Hindlimb muscle (tissue), 1 donor: ENCODE measurements at regions not wholly inside any gene's neighbourhood (a gene's known extent, or its start where the extent isn't known, plus 50 kb on each side); places are given as distances from the start of the nearest gene placed in this dataset.

Experiments used
- DNase-seq: peaks from one replicate; pipeline ENCODE4 v3.0.0-alpha.2; 2013

DNA sequence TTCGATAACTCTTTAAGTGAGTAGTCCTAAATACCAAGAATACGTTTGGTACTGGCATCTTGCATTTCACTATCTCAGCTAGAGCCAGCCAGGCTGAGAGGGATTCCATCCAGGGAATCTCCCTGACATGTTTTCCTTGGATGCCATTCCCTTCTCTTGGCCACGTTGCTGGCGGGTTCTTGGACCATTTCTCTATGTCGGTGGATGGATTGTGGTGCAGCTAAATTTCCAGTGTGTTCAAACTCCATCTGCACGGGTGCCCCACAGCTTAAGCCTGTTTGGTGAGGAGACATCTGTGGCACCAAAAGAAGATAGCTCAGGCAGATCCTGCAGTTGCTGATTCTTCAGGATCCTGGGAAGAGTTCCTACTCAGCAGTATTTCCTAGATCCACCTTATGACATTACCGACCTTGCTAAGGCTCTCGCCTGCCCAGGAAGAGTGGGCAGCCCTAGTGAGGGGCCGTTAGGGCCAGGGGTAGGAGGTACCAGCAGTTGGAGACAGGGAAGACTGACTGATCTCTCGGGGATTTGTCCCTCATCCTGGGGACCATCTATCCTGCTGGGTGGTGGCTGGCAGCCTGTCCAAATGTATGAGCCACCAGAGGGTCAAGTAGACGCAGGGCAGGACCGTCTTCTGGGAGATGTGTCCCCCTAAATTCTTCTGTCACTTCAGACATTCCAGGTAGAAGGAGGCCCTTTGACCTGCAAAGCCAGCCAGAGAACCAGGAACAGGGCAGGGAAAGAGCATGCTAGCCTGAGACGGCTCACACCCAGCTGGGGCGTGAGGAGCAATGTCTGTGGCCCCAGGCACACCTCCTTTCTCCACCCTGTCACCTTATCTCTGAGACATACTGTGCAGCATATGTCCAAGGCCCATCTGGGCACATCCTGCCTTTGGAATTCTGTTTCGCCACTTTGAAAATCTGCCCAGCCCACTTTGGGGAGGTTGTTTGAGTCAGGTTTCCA lies 72.6 kb upstream of the CAPRIN2 start:
- DNase-seq: no peak

DNA sequence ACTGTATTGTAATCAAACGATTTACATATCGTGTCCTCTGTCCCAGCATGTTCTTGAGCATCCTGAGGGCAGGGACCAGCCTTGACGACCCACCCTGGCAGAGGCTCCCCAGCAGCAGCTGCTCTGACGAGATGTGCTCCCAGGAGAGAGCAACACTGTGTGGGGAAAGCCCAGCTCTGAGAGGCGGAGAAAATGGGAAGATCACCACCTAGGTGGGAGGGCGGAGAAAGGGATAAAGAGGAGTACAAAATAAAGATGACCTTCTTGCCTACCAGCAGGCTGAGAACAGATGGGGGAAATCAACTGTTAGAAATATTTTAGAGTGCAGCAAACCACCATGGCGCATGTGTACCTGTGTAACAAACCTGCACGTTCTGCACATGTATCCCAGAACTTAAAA lies 71.5 kb upstream of the CAPRIN2 start:
- no peak for DNase-seq

- DNase-seq: no peak
Measured at GRCh38 chr12:30825341-30825740, 70.6 kb upstream of the CAPRIN2 start.

DNA sequence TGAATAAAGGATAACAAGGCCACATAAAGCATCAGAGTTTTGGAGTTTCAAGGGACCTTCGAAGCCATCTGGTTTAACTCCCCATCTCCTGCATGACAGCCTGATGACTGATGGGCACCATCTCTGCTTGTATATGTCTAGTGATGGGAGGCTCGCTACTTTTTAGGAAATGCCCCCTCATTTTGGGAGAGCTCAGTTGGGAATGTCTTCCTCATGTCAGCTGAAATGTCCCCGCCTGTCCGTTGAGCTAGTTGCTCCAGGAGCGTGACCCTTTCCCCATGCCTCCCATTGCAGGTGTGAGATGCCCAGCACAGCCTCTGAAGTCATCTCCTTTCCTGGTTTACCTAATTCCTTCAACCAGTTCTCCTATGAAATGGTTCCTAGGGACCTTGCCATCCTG lies 69.6 kb upstream of the CAPRIN2 start:
- DNase-seq: no peak

DNA sequence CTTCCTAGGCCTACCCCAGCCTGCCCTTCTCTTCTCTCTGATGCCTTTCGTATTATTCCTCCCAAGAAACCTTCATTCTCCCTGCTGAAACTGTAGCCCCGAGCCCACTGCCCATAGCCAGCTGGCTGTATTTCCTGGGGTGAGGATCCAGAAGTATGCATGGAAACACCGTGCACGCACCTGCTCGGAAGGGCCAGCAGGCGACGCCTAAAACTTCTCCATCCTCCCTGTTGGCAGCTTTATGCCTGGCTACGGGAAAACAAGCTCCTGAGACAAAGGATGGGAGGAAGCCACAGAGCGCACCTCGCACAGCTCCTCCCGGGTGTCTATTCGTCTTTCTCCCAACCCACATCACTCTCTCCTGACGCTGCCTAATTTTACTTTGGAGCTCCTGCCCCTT lies 69.0 kb upstream of the CAPRIN2 start:
- no peak for DNase-seq

DNA sequence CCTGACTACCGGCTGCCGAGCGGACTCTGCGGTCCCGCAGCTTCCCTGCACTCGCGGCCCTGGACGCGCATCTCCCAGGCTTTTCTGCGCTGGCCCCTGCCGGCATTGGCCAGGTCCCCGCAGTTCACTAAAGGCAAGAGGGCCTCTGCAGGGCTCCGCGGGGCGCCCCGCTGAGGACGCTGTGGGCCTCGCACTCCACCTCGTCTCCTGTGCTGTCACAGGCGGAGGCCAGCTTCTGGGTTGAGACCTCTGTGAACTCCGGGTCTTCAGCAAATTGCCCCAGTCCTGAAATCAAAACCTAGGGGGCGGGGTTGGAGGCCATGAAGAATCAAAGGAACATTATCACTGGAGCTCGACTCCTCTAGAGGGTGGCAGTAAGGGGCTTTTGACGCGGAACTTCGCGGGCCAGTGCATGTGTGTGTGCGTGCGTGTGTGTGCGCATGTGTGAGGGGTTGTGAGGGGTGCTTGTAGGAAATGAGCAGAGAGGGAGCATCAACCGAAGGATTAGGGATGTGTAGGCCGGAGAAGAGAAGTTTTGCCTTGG lies 68.5 kb upstream of the CAPRIN2 start:
- DNase-seq: peak; percentile 52

GRCh38 chr12:30822385-30823155 lies 67.8 kb upstream of the CAPRIN2 start:
- DNase-seq: peak; percentile 76

GRCh38 chr12:30820406-30820946 lies 65.7 kb upstream of the CAPRIN2 start:
- no peak for DNase-seq

GRCh38 chr12:30818562-30818961 lies 63.8 kb upstream of the CAPRIN2 start:
- no peak for DNase-seq

- DNase-seq: no peak
Measured at GRCh38 chr12:30816742-30817465, 62.2 kb upstream of the CAPRIN2 start.

GRCh38 chr12:30814295-30814655 lies 59.5 kb upstream of the CAPRIN2 start:
- no peak for DNase-seq

- no peak for DNase-seq
Measured at GRCh38 chr12:30813525-30814294, 59.0 kb upstream of the CAPRIN2 start.

DNA sequence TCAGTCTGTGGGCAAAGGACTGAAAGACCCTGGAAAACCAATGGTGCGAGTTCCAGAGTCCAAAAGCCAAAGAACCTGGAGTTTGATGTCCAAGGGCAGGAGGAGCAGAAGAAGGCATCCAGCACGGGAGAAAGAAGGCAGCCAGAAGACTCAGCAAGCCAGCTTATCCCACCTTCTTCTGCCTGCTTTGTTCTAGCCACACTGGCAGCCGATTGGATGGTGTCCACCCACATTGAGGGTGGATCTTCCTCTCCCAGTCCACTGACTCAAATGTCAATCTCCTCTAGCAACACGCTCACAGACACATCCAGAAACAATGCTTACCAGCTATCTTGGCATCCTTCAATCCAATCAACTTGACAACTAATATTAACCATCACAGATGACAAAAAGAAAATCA lies 57.2 kb upstream of the CAPRIN2 start:
- DNase-seq: no peak

- no peak for DNase-seq
Measured at GRCh38 chr12:30810918-30811317, 56.2 kb upstream of the CAPRIN2 start.

DNA sequence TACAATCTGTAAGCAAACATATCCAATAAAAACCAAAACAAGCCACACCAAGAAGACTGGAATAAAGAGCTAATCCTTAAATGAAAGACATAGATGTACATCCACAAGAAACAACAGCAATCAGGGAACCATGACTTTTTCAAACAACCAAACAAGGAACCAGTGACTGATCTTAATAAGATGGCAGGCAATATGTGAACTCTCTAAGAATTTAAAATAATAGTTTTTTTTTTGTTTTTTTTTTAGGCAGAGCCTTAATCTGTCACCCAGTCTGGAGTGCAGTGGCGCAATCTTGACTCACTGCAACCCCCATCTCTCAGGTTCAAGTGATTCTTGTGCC lies 52.9 kb upstream of the CAPRIN2 start:
- no peak for DNase-seq

DNA sequence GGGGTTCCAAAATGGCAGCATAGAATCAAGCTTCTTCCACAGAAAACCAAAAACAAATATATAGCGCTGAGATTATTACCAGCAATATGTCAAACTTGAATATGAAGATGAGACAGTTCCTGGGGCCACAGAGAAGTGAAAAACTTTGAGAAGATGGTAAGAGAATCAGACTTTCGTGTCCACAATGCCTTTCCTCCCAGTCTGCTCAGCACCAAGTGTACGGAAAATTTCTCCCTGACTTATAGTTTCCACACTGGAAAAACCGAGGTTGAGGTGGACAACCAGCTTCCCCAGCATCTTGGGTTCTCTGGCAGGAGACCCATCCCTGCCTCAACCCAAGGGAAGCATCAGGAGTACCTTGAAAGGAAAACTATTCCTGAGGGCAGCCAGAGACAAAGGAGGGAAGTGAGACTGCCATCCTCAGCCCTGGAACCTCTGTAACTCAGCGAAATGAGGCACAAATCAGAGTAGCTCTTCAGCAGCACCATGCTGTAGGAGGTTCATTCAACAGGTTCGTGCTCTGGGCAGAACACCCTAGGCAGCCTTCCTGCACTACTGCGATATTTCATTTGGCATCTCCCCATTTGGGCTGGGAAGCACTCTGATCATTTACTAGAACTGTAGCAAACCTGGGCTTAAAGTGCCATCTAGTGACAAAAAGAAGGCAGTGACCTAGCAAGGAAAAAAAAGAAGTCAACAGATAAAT lies 52.4 kb upstream of the CAPRIN2 start:
- DNase-seq: no peak

- DNase-seq: no peak
Measured at GRCh38 chr12:30805959-30806358, 51.2 kb upstream of the CAPRIN2 start.
